K562 (cell line): ENCODE measurements at regions not wholly inside any gene's neighbourhood (a gene's known extent, or its start where the extent isn't known, plus 50 kb on each side); places are given as distances from the start of the nearest gene placed in this dataset.

Source experiments
- ATAC-seq: fragments of 200-7000 bp; cut with Tn5 transposase; 3 replicates; pipeline ENCODE4 v1.9.1; 2020; ENCODE audit warnings: moderate library complexity
- BruUV-seq: library from RNA; stranded (reverse); fragments of 400-500 nt; replicated peaks from 2 replicates; lab custom pipeline; 2021; lab: Mats Ljungman, UMichigan
- CTCF ChIA-PET: fragments of 300-600 bp; formaldehyde crosslinking; extraction: SDS; loops from one replicate; lab custom pipeline; 2021; ENCODE audit warnings: low intra/inter-chr PET ratio; lab: Yijun Ruan, JAX
- POLR2A ChIA-PET: fragments of 300-600, 350-650 bp; sonication (Branson Sonifier 250); formaldehyde crosslinking; extraction: SDS; loops from one replicate; lab custom pipeline; 2021; ENCODE audit warnings: antibody characterized with exemption, inconsistent platforms; lab: Yijun Ruan, JAX
- DNase-seq, 4 experiments: peaks; one replicate each; pipeline versions ENCODE4 v3.0.0 to v3.0.0-alpha.2; 2011 to 2018; ENCODE audit warnings: low spot score in 3 of 4, mixed read lengths in 3 of 4; ENCODE audit errors: extremely low read depth in 1 of 4
- FAIRE-seq: peaks from 2 replicates; lab custom pipeline; 2011; peaks lifted over from hg19 to GRCh38; lab: Jason Lieb, UNC
- H2AFZ ChIP-seq: 2 replicates; pipeline ENCODE4 v1.6.0; 2011; ENCODE audit warnings: low read depth, low read length, control low read depth, inconsistent platforms
- H3K27ac ChIP-seq: fragments of 200-600 bp; 3 replicates; pipeline ENCODE4 v1.8.0; 2011; ENCODE audit warnings: low read depth, mild to moderate bottlenecking, control low read depth, inconsistent platforms, low read length, moderate library complexity, mixed read lengths; ENCODE audit errors: extremely low read depth
- H3K27me3 ChIP-seq, 2 experiments: fragments of 300-600 bp in 1 of 2; 2 replicates in 1 of 2; 3 replicates in 1 of 2; pipeline versions ENCODE4 v1.6.0 to v1.8.0; 2011; ENCODE audit warnings: inconsistent platforms in 2 of 2, low read length in 2 of 2, mild to moderate bottlenecking in 1 of 2, mixed read lengths in 1 of 2, moderate library complexity in 1 of 2; ENCODE audit not compliant: control insufficient read depth in 2 of 2, insufficient read depth in 2 of 2
- H3K36me3 ChIP-seq: fragments of 300-600 bp; 3 replicates; pipeline ENCODE4 v1.8.0; 2011; ENCODE audit warnings: mild to moderate bottlenecking, low read length, inconsistent platforms; ENCODE audit not compliant: control insufficient read depth, insufficient read depth
- H3K4me1 ChIP-seq, 2 experiments: fragments of 200-600 bp in 1 of 2; replicated peaks in 1 of 2; 2 replicates in 1 of 2; 3 replicates in 1 of 2; pipeline versions ENCODE4 v1.5.1 to v1.8.0; 2011; ENCODE audit warnings: inconsistent platforms in 2 of 2, low read length in 2 of 2, mild to moderate bottlenecking in 1 of 2, mixed read lengths in 1 of 2, moderate library complexity in 1 of 2; ENCODE audit not compliant: control insufficient read depth in 2 of 2, insufficient read depth in 2 of 2
- H3K4me2 ChIP-seq: 2 replicates; pipeline ENCODE4 v1.6.1; 2011; ENCODE audit warnings: low read length, control low read depth, inconsistent platforms, mixed read lengths; ENCODE audit not compliant: insufficient read depth
- H3K4me3 ChIP-seq: fragments of 200-600 bp; sonication (generic), shearing (Covaris generic); 2 replicates; pipeline ENCODE4 v1.5.1; 2016; ENCODE audit warnings: control low read depth, inconsistent platforms
- H3K79me2 ChIP-seq: fragments of 200-600 bp; 3 replicates; pipeline ENCODE4 v1.8.0; 2011; ENCODE audit warnings: low read length, inconsistent platforms; ENCODE audit not compliant: control insufficient read depth, insufficient read depth
- H3K9ac ChIP-seq, 2 experiments: 2 replicates each; pipeline versions ENCODE4 v1.6.0 to v1.6.1; 2011; ENCODE audit warnings: low read depth in 2 of 2, low read length in 2 of 2, control low read depth in 1 of 2, inconsistent platforms in 1 of 2, mild to moderate bottlenecking in 1 of 2, mixed read lengths in 1 of 2; ENCODE audit not compliant: insufficient read depth in 1 of 2
- H3K9me1 ChIP-seq: one replicate; pipeline ENCODE4 v1.6.0; 2011; ENCODE audit warnings: inconsistent platforms, mild to moderate bottlenecking, low read length, moderate library complexity; ENCODE audit not compliant: control insufficient read depth, insufficient read depth
- H3K9me3 ChIP-seq: replicated peaks from 2 replicates; pipeline ENCODE4 v1.5.1; 2011; ENCODE audit warnings: low read depth, low read length, inconsistent platforms; ENCODE audit not compliant: control insufficient read depth, insufficient read depth
- H4K20me1 ChIP-seq: replicated peaks from 2 replicates; pipeline ENCODE4 v1.6.1; 2011; ENCODE audit warnings: low read length, inconsistent platforms, mixed read lengths; ENCODE audit not compliant: control insufficient read depth, insufficient read depth
- ARID1B ChIP-seq: fragments of 450-650 bp; IDR thresholded peaks from 2 replicates; pipeline ENCODE4 v1.6.1; 2016; ENCODE audit warnings: antibody characterized with exemption, mild to moderate bottlenecking, inconsistent platforms
- CEBPZ ChIP-seq: fragments of 150-350 bp; IDR thresholded peaks from 2 replicates; pipeline ENCODE4 v1.6.1; 2014; ENCODE audit warnings: low read depth, mild to moderate bottlenecking, low read length, borderline replicate concordance
- CLOCK ChIP-seq: fragments of 250-450 bp; sonication (Bioruptor Pico); IDR thresholded peaks from 2 replicates; pipeline ENCODE4 v1.4.0; 2020; ENCODE audit warnings: mild to moderate bottlenecking, moderate library complexity, borderline replicate concordance
- FOSL1 ChIP-seq: fragments of 200-800 bp; sonication (Bioruptor generic); conservative IDR thresholded peaks from 2 replicates; pipeline ENCODE4 v1.6.1; 2016; ENCODE audit warnings: missing genetic modification characterization, missing compliant biosample characterization
- HDAC8 ChIP-seq: fragments of 450-650 bp; IDR thresholded peaks from 2 replicates; pipeline ENCODE4 v1.6.1; 2016; ENCODE audit warnings: mild to moderate bottlenecking, missing genetic modification characterization, moderate library complexity, missing compliant biosample characterization
- ZNF408 ChIP-seq: fragments of 250-450 bp; sonication (Bioruptor Pico); IDR thresholded peaks from 2 replicates; pipeline ENCODE4 v1.4.0; 2020; ENCODE audit warnings: low read depth, mild to moderate bottlenecking, moderate library complexity
- ZNF766 ChIP-seq: fragments of 200-800 bp; sonication (Bioruptor generic); conservative IDR thresholded peaks from 2 replicates; pipeline ENCODE4 v1.6.1; 2016; ENCODE audit warnings: missing genetic modification characterization, missing compliant biosample characterization
- WGBS: fragments of 100-300 bp; shearing (Covaris generic); methylation state at CpG from one replicate; pipeline ENCODE4 v1.1.6; 2016; ENCODE audit warnings: low coverage, mixed read lengths; ENCODE audit not compliant: insufficient coverage; ENCODE audit errors: missing lambda C conversion rate; 5-methylcytosine and 5-hydroxymethylcytosine counted together
- in situ Hi-C: fragments of 300-500 bp; cut with MboI; formaldehyde crosslinking; loops from 4 replicates; pipeline ENCODE4 v1.15.0; 2018; ENCODE audit warnings: inconsistent platforms, mixed read lengths
- intact Hi-C: fragments of 100-400 bp; cut with micrococcal nuclease; formaldehyde crosslinking; loops from 2 replicates; pipeline ENCODE4 v1.14.2; 2022
- TF ChIP-seq, protein P1 (sequence below): fragments of 250-450 bp; sonication (Bioruptor Pico); IDR thresholded peaks from 2 replicates; pipeline ENCODE4 v1.8.0; 2021; ENCODE audit warnings: moderate library complexity, mild to moderate bottlenecking, inconsistent platforms

- TF ChIP-seq ARID1B (no peak), CEBPZ (no peak), HDAC8 (tag) (no peak), ZNF408 (no peak)
These were observed 653.2 kb downstream of the DCDC2C start (continued) for GRCh38 chr2:4356541-4356940.

DNA sequence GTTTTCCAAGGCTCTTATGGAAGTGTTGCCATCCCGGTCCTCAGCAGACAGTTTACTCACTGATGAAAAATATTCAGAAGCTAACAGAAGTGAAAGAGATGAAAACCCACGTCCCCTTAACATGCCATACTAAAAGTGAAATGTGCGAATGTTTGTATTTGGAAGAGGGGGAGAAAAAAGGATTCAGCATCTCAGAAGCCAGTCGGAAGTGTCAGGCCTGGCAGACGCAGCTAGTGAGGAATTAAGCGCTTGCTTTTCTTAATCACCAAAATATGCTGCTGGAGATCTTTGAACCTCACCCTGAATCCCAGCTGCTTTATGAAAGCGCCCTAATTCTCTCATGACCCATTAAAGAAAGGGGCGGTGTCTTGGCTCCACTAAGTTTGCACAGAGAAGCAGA, 653.7 kb downstream of the DCDC2C start:
- no TSS peak for BruUV-seq
- TF ChIP-seq ZNF766 (CRISPR knock-in tag), result no peak
- TF ChIP-seq CLOCK, result no peak
- TF ChIP-seq, protein P1, sequence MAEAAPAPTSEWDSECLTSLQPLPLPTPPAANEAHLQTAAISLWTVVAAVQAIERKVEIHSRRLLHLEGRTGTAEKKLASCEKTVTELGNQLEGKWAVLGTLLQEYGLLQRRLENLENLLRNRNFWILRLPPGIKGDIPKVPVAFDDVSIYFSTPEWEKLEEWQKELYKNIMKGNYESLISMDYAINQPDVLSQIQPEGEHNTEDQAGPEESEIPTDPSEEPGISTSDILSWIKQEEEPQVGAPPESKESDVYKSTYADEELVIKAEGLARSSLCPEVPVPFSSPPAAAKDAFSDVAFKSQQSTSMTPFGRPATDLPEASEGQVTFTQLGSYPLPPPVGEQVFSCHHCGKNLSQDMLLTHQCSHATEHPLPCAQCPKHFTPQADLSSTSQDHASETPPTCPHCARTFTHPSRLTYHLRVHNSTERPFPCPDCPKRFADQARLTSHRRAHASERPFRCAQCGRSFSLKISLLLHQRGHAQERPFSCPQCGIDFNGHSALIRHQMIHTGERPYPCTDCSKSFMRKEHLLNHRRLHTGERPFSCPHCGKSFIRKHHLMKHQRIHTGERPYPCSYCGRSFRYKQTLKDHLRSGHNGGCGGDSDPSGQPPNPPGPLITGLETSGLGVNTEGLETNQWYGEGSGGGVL, result no peak
- TF ChIP-seq FOSL1 (tag), result no peak
- TF ChIP-seq, all 486 proteins: peak for 0
- Histone ChIP-seq H3K4me1 (no peaks in the 10 kb centered on the region), H3K27me3 (no peaks in the 10 kb centered on the region), H4K20me1 (no peaks in the 10 kb centered on the region), H3K9ac (no peak overlapping the region), H3K9me3 (no peaks in the 10 kb centered on the region; the same call in 1 of the 2 replicates), H3K4me3 (no peak overlapping the region), H2AFZ (no peak overlapping the region), H3K27ac (no peak overlapping the region), H3K4me2 (no peak overlapping the region), H3K36me3 (no peaks in the 10 kb centered on the region), H3K79me2 (no peaks in the 10 kb centered on the region), H3K9me1 (no peaks in the 10 kb centered on the region)
- intact Hi-C loops (no loop called here), in situ Hi-C loops (no loop called here)
- ATAC-seq, result no peak
- 0% methylated on average over 5 of the region's 8 CpGs for WGBS
- FAIRE-seq, result no peak
- no peak for DNase-seq
- CTCF ChIA-PET, result no interaction called here
- POLR2A ChIA-PET, result no interaction called here
